Osteoblast (primary cell): ENCODE measurements at regions not wholly inside any gene's neighbourhood (a gene's known extent, or its start where the extent isn't known, plus 50 kb on each side); places are given as distances from the start of the nearest gene placed in this dataset.
A peak's percentile ranks its signal among the peaks of the same experiment; 100 is the strongest.

Experiments
- DNase-seq: peaks from one replicate; pipeline ENCODE4 v3.0.0; 2011; ENCODE audit warnings: low spot score, mixed read lengths; ENCODE audit not compliant: insufficient read length; ENCODE audit errors: missing footprints
- H2AFZ ChIP-seq: 2 replicates; pipeline ENCODE4 v1.6.0; 2011; ENCODE audit warnings: mild to moderate bottlenecking, low read length
- H3K27ac ChIP-seq: 2 replicates; pipeline ENCODE4 v1.5.1; 2011; ENCODE audit warnings: mild to moderate bottlenecking, low read depth, low read length, moderate library complexity
- H3K27me3 ChIP-seq: 2 replicates; pipeline ENCODE4 v1.6.0; 2012; ENCODE audit warnings: mild to moderate bottlenecking, control low read depth, inconsistent platforms, low read length, moderate library complexity; ENCODE audit not compliant: insufficient read depth
- H3K36me3 ChIP-seq: 2 replicates; pipeline ENCODE4 v1.5.1; 2011; ENCODE audit warnings: mild to moderate bottlenecking, low read length, control low read depth, moderate library complexity; ENCODE audit not compliant: insufficient read depth
- H3K4me1 ChIP-seq: 2 replicates; pipeline ENCODE4 v1.5.1; 2011; ENCODE audit warnings: mild to moderate bottlenecking, low read length, control low read depth, moderate library complexity; ENCODE audit not compliant: insufficient read depth
- H3K4me2 ChIP-seq: 2 replicates; pipeline ENCODE4 v1.6.0; 2011; ENCODE audit warnings: mild to moderate bottlenecking, low read length; ENCODE audit not compliant: insufficient read depth
- H3K4me3 ChIP-seq: fragments of 200-600 bp; sonication (generic); 3 replicates; pipeline ENCODE4 v1.5.1; 2012; ENCODE audit warnings: mild to moderate bottlenecking, low read length, inconsistent platforms; ENCODE audit not compliant: insufficient read depth
- H3K79me2 ChIP-seq: 2 replicates; pipeline ENCODE4 v1.6.0; 2012; ENCODE audit warnings: mild to moderate bottlenecking, low read length, control low read depth, inconsistent platforms; ENCODE audit not compliant: insufficient read depth
- H3K9me3 ChIP-seq: 2 replicates; pipeline ENCODE4 v1.5.1; 2011; ENCODE audit warnings: low read depth, low read length, control low read depth
- H4K20me1 ChIP-seq: 2 replicates; pipeline ENCODE4 v1.6.0; 2012; ENCODE audit warnings: mild to moderate bottlenecking, low read length, control low read depth; ENCODE audit not compliant: insufficient read depth
- TF ChIP-seq, protein P1 (sequence below): IDR thresholded peaks from 2 replicates; pipeline ENCODE4 v1.5.1; 2011; ENCODE audit warnings: mild to moderate bottlenecking, low read depth, low read length, moderate library complexity; ENCODE audit errors: extremely low read depth

GRCh38 chrX:47752685-47753084 is 84.0 kb upstream of the ZNF81 start:
- TF ChIP-seq, protein P1, sequence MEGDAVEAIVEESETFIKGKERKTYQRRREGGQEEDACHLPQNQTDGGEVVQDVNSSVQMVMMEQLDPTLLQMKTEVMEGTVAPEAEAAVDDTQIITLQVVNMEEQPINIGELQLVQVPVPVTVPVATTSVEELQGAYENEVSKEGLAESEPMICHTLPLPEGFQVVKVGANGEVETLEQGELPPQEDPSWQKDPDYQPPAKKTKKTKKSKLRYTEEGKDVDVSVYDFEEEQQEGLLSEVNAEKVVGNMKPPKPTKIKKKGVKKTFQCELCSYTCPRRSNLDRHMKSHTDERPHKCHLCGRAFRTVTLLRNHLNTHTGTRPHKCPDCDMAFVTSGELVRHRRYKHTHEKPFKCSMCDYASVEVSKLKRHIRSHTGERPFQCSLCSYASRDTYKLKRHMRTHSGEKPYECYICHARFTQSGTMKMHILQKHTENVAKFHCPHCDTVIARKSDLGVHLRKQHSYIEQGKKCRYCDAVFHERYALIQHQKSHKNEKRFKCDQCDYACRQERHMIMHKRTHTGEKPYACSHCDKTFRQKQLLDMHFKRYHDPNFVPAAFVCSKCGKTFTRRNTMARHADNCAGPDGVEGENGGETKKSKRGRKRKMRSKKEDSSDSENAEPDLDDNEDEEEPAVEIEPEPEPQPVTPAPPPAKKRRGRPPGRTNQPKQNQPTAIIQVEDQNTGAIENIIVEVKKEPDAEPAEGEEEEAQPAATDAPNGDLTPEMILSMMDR = no peak
- no peaks in the 10 kb centered on the region for H3K4me1 ChIP-seq
- H4K20me1 ChIP-seq = no peaks in the 10 kb centered on the region
- no peak overlapping the region for H3K27ac ChIP-seq
- H3K36me3 ChIP-seq = no peaks in the 10 kb centered on the region
- no peak overlapping the region for H2AFZ ChIP-seq
- no peaks in the 10 kb centered on the region for H3K79me2 ChIP-seq
- H3K4me3 ChIP-seq = no peak overlapping the region
- peaks cover 12% of the 10 kb centered on the region for H3K27me3 ChIP-seq
- H3K9me3 ChIP-seq = no peaks in the 10 kb centered on the region
- no peak for DNase-seq
- no peak overlapping the region for H3K4me2 ChIP-seq

GRCh38 chrX:47751670-47752069 is 85.0 kb upstream of the ZNF81 start:
- TF ChIP-seq, protein P1 = peak; percentile 33
- Histone ChIP-seq H3K36me3 (no peaks in the 10 kb centered on the region), H4K20me1 (no peaks in the 10 kb centered on the region), H3K79me2 (no peaks in the 10 kb centered on the region), H2AFZ (no peak overlapping the region), H3K9me3 (no peaks in the 10 kb centered on the region), H3K4me2 (no peak overlapping the region), H3K27me3 (peaks cover 7% of the 10 kb centered on the region), H3K27ac (no peak overlapping the region), H3K4me1 (no peaks in the 10 kb centered on the region), H3K4me3 (no peak overlapping the region)
- no peak for DNase-seq

GRCh38 chrX:47749185-47749967 is 87.3 kb upstream of the ZNF81 start:
- H2AFZ ChIP-seq = no peak overlapping the region

GRCh38 chrX:47748576-47748975 is 88.1 kb upstream of the ZNF81 start:
- Histone ChIP-seq H3K4me3 (no peak overlapping the region), H3K9me3 (no peaks in the 10 kb centered on the region), H3K27me3 (peaks cover 7% of the 10 kb centered on the region), H3K4me1 (no peaks in the 10 kb centered on the region), H3K27ac (no peak overlapping the region), H3K79me2 (no peaks in the 10 kb centered on the region), H4K20me1 (no peaks in the 10 kb centered on the region), H3K4me2 (no peak overlapping the region), H3K36me3 (no peaks in the 10 kb centered on the region), H2AFZ (no peak overlapping the region)
- DNase-seq = no peak
- TF ChIP-seq, protein P1 = no peak

More at GRCh38 chrX:47749185-47749967, 87.3 kb upstream of the ZNF81 start:
- H3K4me1 ChIP-seq = no peaks in the 10 kb centered on the region
- no peak overlapping the region for H3K27ac ChIP-seq
- no peaks in the 10 kb centered on the region for H3K36me3 ChIP-seq
- DNase-seq = no peak
- H4K20me1 ChIP-seq = no peaks in the 10 kb centered on the region
- no peaks in the 10 kb centered on the region for H3K9me3 ChIP-seq
- H3K4me2 ChIP-seq = no peak overlapping the region
- TF ChIP-seq, protein P1 = no peak
- no peak overlapping the region for H3K4me3 ChIP-seq
- H3K27me3 ChIP-seq = peaks cover 7% of the 10 kb centered on the region
- no peaks in the 10 kb centered on the region for H3K79me2 ChIP-seq
